H1 (cell line): ENCODE measurements at regions not wholly inside any gene's neighbourhood (a gene's known extent, or its start where the extent isn't known, plus 50 kb on each side); places are given as distances from the start of the nearest gene placed in this dataset.

Experiments
- CTCF ChIA-PET: fragments of 300-600 bp; sonication (Branson Sonifier 250); formaldehyde crosslinking; loops from one replicate; lab custom pipeline; 2021; ENCODE audit not compliant: partially characterized antibody; lab: Charles Lee
- POLR2A ChIA-PET: fragments of 300-600 bp; sonication (Branson Sonifier 250); formaldehyde crosslinking; loops from one replicate; lab custom pipeline; 2021; ENCODE audit warnings: inconsistent platforms; ENCODE audit not compliant: partially characterized antibody; lab: Charles Lee
- DNase-seq, 2 experiments: peaks; one replicate each; pipeline versions ENCODE4 v3.0.0 to v3.0.0-alpha.2; 2010 to 2022; ENCODE audit warnings: low spot score in 2 of 2, low read depth in 1 of 2, mixed read lengths in 1 of 2
- FAIRE-seq: peaks from 2 replicates; lab custom pipeline; 2011; peaks lifted over from hg19 to GRCh38; lab: Jason Lieb, UNC
- H2AFZ ChIP-seq: 2 replicates; pipeline ENCODE4 v1.8.1; 2012; ENCODE audit warnings: low read length, inconsistent platforms
- H2AK5ac ChIP-seq: 2 replicates; pipeline ENCODE4 v1.6.1; 2013; ENCODE audit warnings: low read depth, low read length
- H2BK120ac ChIP-seq: replicated peaks from 2 replicates; pipeline ENCODE3; 2013; ENCODE audit warnings: low read depth, low read length, inconsistent platforms
- H2BK12ac ChIP-seq: 2 replicates; pipeline ENCODE4 v1.6.1; 2013; ENCODE audit warnings: low read depth, low read length
- H2BK15ac ChIP-seq: 2 replicates; pipeline ENCODE4 v1.6.1; 2013; ENCODE audit warnings: low read length
- H2BK20ac ChIP-seq: 2 replicates; pipeline ENCODE4 v1.6.1; 2013; ENCODE audit warnings: low read length
- H2BK5ac ChIP-seq: 2 replicates; pipeline ENCODE4 v1.6.1; 2013; ENCODE audit warnings: low read depth, low read length
- H3K14ac ChIP-seq: 2 replicates; pipeline ENCODE4 v1.6.1; 2013; ENCODE audit warnings: inconsistent platforms; ENCODE audit not compliant: insufficient read length
- H3K18ac ChIP-seq: 2 replicates; pipeline ENCODE4 v1.6.1; 2013; ENCODE audit warnings: low read length; ENCODE audit errors: extremely low read depth
- H3K23ac ChIP-seq: 2 replicates; pipeline ENCODE4 v1.6.1; 2013; ENCODE audit warnings: inconsistent platforms; ENCODE audit not compliant: insufficient read length
- H3K23me2 ChIP-seq: 2 replicates; pipeline ENCODE4 v1.6.1; 2013; ENCODE audit warnings: low read depth, low read length
- H3K27ac ChIP-seq: 2 replicates; pipeline ENCODE4 v1.6.1; 2011; ENCODE audit warnings: low read depth, low read length, inconsistent platforms
- H3K27me3 ChIP-seq, 4 experiments: replicated peaks in 1 of 4; 1 replicate in 1 of 4; 2 replicates in 3 of 4; pipeline versions ENCODE4 v1.6.1 to v1.8.1; 2011 to 2013; ENCODE audit warnings: low read length in 3 of 4, mild to moderate bottlenecking in 3 of 4, inconsistent platforms in 2 of 4, mixed read lengths in 2 of 4, moderate library complexity in 1 of 4; ENCODE audit not compliant: control insufficient read depth in 3 of 4, insufficient read depth in 3 of 4; ENCODE audit errors: extremely low read depth in 1 of 4
- H3K36me3 ChIP-seq, 4 experiments: 2 replicates each; pipeline versions ENCODE4 v1.6.1 to v1.8.1; 2011 to 2013; ENCODE audit warnings: mild to moderate bottlenecking in 4 of 4, low read length in 3 of 4, moderate library complexity in 2 of 4, control low read depth in 1 of 4, inconsistent platforms in 1 of 4; ENCODE audit not compliant: insufficient read depth in 4 of 4, control insufficient read depth in 2 of 4
- H3K4ac ChIP-seq: replicated peaks from 2 replicates; pipeline ENCODE3; 2013; ENCODE audit warnings: low read length, low read depth, mixed read lengths, inconsistent platforms; ENCODE audit not compliant: insufficient read length
- H3K4me1 ChIP-seq, 4 experiments: replicated peaks in 1 of 4; 1 replicate in 1 of 4; 2 replicates in 3 of 4; pipeline versions ENCODE4 v1.6.1 to v1.8.1; 2011 to 2013; ENCODE audit warnings: low read length in 3 of 4, inconsistent platforms in 2 of 4, mixed read lengths in 1 of 4; ENCODE audit not compliant: insufficient read depth in 4 of 4, control insufficient read depth in 3 of 4
- H3K4me2 ChIP-seq, 2 experiments: 2 replicates each; pipeline versions ENCODE4 v1.6.1 to v1.8.1; 2011 to 2013; ENCODE audit warnings: low read depth in 2 of 2, low read length in 2 of 2, control low read depth in 1 of 2, inconsistent platforms in 1 of 2, mild to moderate bottlenecking in 1 of 2; ENCODE audit not compliant: insufficient read depth in 1 of 2
- H3K4me3 ChIP-seq, 4 experiments: fragments of 200-600, 300-600 bp in 1 of 4; sonication (generic), shearing (Covaris generic), sonication (Bioruptor Twin) in 1 of 4; 2 replicates each; pipeline versions ENCODE4 v1.5.1 to v1.8.1; 2011 to 2016; ENCODE audit warnings: low read length in 4 of 4, low read depth in 3 of 4, control low read depth in 2 of 4, inconsistent platforms in 2 of 4, mild to moderate bottlenecking in 2 of 4, mixed read lengths in 1 of 4, moderate library complexity in 1 of 4; ENCODE audit not compliant: insufficient read depth in 2 of 4; ENCODE audit errors: extremely low read depth in 1 of 4
- H3K56ac ChIP-seq: replicated peaks from 2 replicates; pipeline ENCODE3; 2013; ENCODE audit warnings: low read depth, mild to moderate bottlenecking, mixed read lengths, low read length, inconsistent platforms; ENCODE audit not compliant: insufficient read length
- H3K79me1 ChIP-seq: 2 replicates; pipeline ENCODE4 v1.6.1; 2013; ENCODE audit warnings: low read depth, low read length, control low read depth
- H3K79me2 ChIP-seq, 2 experiments: 2 replicates each; pipeline versions ENCODE4 v1.6.1 to v1.8.1; 2012 to 2013; ENCODE audit warnings: low read length in 2 of 2, mild to moderate bottlenecking in 2 of 2, inconsistent platforms in 1 of 2; ENCODE audit not compliant: insufficient read depth in 2 of 2, control insufficient read depth in 1 of 2
- H3K9ac ChIP-seq, 4 experiments: replicated peaks in 1 of 4; 1 replicate in 1 of 4; 2 replicates in 3 of 4; pipeline versions ENCODE4 v1.6.1 to v1.8.1; 2011 to 2013; ENCODE audit warnings: low read depth in 3 of 4, low read length in 3 of 4, control low read depth in 2 of 4, mild to moderate bottlenecking in 2 of 4, moderate library complexity in 2 of 4, inconsistent platforms in 1 of 4; ENCODE audit errors: extremely low read depth in 1 of 4
- H3K9me3 ChIP-seq, 2 experiments: 2 replicates each; pipeline versions ENCODE4 v1.6.1 to v1.8.1; 2012 to 2013; ENCODE audit warnings: mild to moderate bottlenecking in 2 of 2, moderate library complexity in 2 of 2, control low read depth in 1 of 2, inconsistent platforms in 1 of 2, low read depth in 1 of 2, low read length in 1 of 2, mixed read lengths in 1 of 2; ENCODE audit not compliant: insufficient read depth in 2 of 2
- H4K20me1 ChIP-seq, 2 experiments: replicated peaks in 1 of 2; 2 replicates each; pipeline versions ENCODE3 to v1.8.1; 2011 to 2013; ENCODE audit warnings: inconsistent platforms in 2 of 2, low read length in 2 of 2, mild to moderate bottlenecking in 1 of 2; ENCODE audit not compliant: insufficient read depth in 2 of 2, control insufficient read depth in 1 of 2
- H4K5ac ChIP-seq: 2 replicates; pipeline ENCODE4 v1.6.1; 2013; ENCODE audit warnings: low read length, low read depth, mixed read lengths, inconsistent platforms; ENCODE audit not compliant: insufficient read length
- H4K8ac ChIP-seq: 2 replicates; pipeline ENCODE4 v1.8.0; 2013; ENCODE audit warnings: mild to moderate bottlenecking, moderate library complexity, low read length, inconsistent platforms; ENCODE audit not compliant: insufficient read depth; ENCODE audit errors: extremely low read depth
- H4K91ac ChIP-seq: replicated peaks from 2 replicates; pipeline ENCODE3; 2013; ENCODE audit warnings: low read length, mixed read lengths, inconsistent platforms; ENCODE audit not compliant: insufficient read length
- BACH1 ChIP-seq: IDR thresholded peaks from 2 replicates; pipeline ENCODE4 v1.6.1; 2012; ENCODE audit warnings: low read length, improper control_type of control experiment
- EGR1 ChIP-seq: IDR thresholded peaks from 2 replicates; pipeline ENCODE4 v1.6.1; 2011; ENCODE audit warnings: low read depth, low read length, borderline replicate concordance
- RNF2 ChIP-seq: fragments of 200-900, 300-1000 bp; sonication (generic); IDR thresholded peaks from 2 replicates; pipeline ENCODE4 v1.7.1; 2016; ENCODE audit warnings: borderline replicate concordance, low read depth, mild to moderate bottlenecking, antibody characterized with exemption, low read length; ENCODE audit not compliant: poor library complexity, severe bottlenecking; ENCODE audit errors: missing control alignments
- SIX5 ChIP-seq: IDR thresholded peaks from 2 replicates; pipeline ENCODE4 v1.6.1; 2011; ENCODE audit warnings: mild to moderate bottlenecking, low read depth, low read length
- TAF7 ChIP-seq: optimal IDR thresholded peaks from 2 replicates; pipeline ENCODE3; 2011; ENCODE audit warnings: low read depth, mild to moderate bottlenecking, inconsistent platforms, low read length, moderate library complexity, borderline replicate concordance
- WGBS, 2 experiments: shearing (Covaris generic) in 1 of 2; methylation state at CpG; one replicate each; pipeline versions ENCODE4 v1.1.6 to v1.1.7; 2013 to 2015; ENCODE audit warnings: low lambda C conversion rate in 2 of 2, mixed read lengths in 2 of 2, inconsistent platforms in 1 of 2, low coverage in 1 of 2, missing lambda C conversion rate in 1 of 2; ENCODE audit not compliant: insufficient replicate concordance in 2 of 2, insufficient coverage in 1 of 2, insufficient read length in 1 of 2; ENCODE audit errors: extremely low coverage in 1 of 2, missing lambda C conversion rate in 1 of 2; 5-methylcytosine and 5-hydroxymethylcytosine counted together

GRCh38 chr3:194231929-194232832, 96.2 kb downstream of the HES1 start:
- no peak overlapping the region for H3K56ac ChIP-seq
- no peaks in the 10 kb centered on the region for H4K20me1 ChIP-seq
- no peaks in the 10 kb centered on the region for H3K79me2 ChIP-seq
- ChIA-PET POLR2A (interaction anchor here (0.6 kb wide), 1 partner anchor 361 kb away, joined by 3 read pairs; no protein-coding TSS in a partner anchor), CTCF (no interaction called here)
- no peak overlapping the region for H3K4me3 ChIP-seq
- H4K91ac ChIP-seq: no peak overlapping the region
- DNase-seq (peak in 1 of 2 experiments; percentile 70), FAIRE-seq (no peak)
- no peak overlapping the region for H3K9ac ChIP-seq
- H3K79me1 ChIP-seq: no peaks in the 10 kb centered on the region
- H3K18ac ChIP-seq: no peak overlapping the region; the same call in 1 of the 2 replicates
- H3K9me3 ChIP-seq: no peaks in the 10 kb centered on the region
- H2BK5ac ChIP-seq: no peak overlapping the region; the same call in 1 of the 2 replicates
- H2BK120ac ChIP-seq: no peak overlapping the region
- no peak overlapping the region for H3K14ac ChIP-seq
- H3K36me3 ChIP-seq: no peaks in the 10 kb centered on the region
- 0 out of 2 replicates have a peak overlapping the region, but pooled peaks have one; percentile 57 for H2AFZ ChIP-seq
- H3K4me1 ChIP-seq: peaks cover 0 to 7% (median 1%) of the 10 kb centered on the region in 4 experiments; a peak in 2 of 7 replicates
- H3K23ac ChIP-seq: no peak overlapping the region
- no peak overlapping the region; a peak in 1 of 4 replicates for H3K4me2 ChIP-seq
- H2AK5ac ChIP-seq: no peak overlapping the region
- peak overlapping the region; percentile 48 for H2BK20ac ChIP-seq
- no peak overlapping the region for H2BK12ac ChIP-seq
- H4K8ac ChIP-seq: no peak overlapping the region
- no peak overlapping the region for H3K4ac ChIP-seq
- H3K23me2 ChIP-seq: no peaks in the 10 kb centered on the region
- no peak overlapping the region for H2BK15ac ChIP-seq
- 63% methylated on average over 14 of the region's 14 CpGs; no CpG with 5 or more reads in 1 of the 2 experiments for WGBS, 2 experiments
- no peaks in the 10 kb centered on the region for H3K27me3 ChIP-seq
- no peak overlapping the region for H4K5ac ChIP-seq
- no peak overlapping the region for H3K27ac ChIP-seq
- TF ChIP-seq SIX5 (no peak), RNF2 (no peak), EGR1 (no peak), TAF7 (peak; percentile 9), BACH1 (no peak)
